SK-N-DZ (cell line): ENCODE measurements at regions not wholly inside any gene's neighbourhood (a gene's known extent, or its start where the extent isn't known, plus 50 kb on each side); places are given as distances from the start of the nearest gene placed in this dataset.
"Not testable (repeated sequence)": the region's sequence is repeated elsewhere in the genome, so short reads cannot be mapped to it uniquely, and the experiment has no call there.

Source experiments
- DNase-seq: peaks from one replicate; pipeline ENCODE4 v3.0.0-alpha.2; 2015; ENCODE audit warnings: low spot score

DNA sequence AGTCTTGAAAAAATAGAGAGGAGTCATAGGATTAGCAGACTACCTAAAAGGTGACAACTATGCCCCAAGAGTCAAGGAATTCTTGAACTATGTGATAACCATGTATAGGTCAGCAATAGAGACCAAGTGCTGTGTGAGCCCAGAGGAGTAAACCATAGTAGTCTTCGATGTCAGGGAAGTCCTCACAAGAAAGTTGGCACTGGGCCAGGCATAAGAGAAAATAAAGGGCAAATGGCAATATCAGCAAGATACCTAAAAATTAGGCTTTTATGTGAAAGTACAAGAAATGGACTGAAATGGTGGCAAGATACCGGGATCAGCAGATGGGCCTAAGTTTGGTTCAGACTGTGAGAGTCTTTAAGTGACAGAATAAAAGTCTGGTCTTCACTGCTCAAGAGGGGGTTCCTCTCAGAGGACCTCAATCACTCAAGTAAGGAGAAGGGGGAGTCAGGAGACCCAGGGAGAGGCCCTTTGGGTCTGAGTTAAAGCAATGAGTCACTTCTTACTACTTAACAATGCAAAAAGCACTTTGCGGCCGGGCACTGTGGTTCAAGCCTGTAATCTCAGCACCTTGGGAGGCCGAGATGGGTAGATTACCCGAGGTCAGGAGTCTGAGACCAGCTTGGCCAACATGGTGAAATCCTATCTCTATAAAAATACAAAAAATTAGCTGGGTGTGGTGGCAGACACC, 95.0 kb downstream of the TEX35 start:
- DNase-seq = no peak

DNA sequence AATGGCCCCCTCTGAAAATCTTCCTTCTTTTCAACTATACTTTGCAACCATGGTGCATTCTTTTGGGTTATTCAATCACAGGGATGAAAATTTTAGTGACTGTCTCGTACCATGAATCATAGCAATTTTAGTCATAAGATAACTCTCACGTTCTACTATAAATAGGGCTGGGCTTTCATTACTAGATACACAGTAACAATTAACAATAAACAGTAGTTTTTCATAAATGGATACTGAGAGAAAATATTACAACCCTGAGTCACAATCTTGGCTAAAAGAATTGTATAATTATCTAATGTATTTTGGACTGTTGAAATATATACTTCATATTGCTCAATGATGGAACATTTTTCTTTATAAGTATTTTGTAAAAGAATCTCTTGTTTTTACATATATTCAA, 96.1 kb downstream of the TEX35 start:
- no peak for DNase-seq

DNA sequence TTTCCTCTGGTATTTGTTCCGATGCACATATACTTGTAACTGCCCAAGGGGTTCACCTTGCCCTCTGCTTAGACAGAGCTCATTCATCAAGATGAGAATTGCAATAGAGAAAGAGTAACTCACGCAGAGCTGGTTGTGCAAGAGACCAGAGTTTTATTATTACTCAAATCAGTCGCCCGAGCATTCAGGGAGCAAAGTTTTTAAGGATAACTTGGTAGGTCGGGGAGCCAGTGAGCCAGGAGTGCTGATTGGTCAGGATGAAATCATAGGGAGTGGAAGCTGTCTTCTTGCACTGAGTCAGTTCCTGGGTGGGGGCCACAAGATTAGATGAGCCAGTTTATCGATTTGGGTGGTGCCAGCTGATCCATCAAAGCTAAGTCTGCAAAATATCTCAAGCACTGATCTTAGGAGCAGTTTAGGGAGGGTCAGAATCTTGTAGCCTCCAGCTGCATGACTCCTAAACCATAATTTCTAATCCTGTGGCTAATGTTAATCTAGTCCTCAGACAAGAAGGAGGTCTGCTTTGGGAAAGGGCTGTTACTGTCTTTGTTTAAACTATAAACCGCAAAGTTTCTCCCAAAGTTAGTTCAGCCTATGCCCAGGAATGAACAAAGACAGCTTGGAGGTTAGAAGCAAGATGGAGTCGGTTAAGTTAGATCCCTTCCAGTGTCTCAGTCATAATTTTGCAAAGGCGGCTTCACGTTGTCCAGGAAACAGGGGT, 97.9 kb downstream of the TEX35 start:
- DNase-seq = not testable (repeated sequence)

DNA sequence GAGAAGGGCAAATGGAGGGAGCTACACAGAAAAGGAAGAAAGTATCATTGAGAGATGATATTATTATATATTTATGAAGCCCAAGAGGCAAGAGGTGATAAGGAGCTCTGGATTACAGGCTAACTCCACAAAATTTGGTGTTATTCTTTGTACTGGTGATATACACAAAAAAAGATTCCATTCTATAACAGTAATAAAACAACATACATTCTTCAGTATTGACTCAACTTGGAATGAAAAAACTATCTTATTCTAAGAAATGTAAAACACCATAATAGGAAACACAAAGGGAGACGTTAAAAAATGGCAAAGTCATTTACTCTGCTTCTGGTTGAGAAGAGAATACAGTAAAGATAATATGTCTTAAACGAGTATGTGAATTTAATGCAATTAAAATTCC, 99.4 kb downstream of the TEX35 start:
- DNase-seq = no peak

DNA sequence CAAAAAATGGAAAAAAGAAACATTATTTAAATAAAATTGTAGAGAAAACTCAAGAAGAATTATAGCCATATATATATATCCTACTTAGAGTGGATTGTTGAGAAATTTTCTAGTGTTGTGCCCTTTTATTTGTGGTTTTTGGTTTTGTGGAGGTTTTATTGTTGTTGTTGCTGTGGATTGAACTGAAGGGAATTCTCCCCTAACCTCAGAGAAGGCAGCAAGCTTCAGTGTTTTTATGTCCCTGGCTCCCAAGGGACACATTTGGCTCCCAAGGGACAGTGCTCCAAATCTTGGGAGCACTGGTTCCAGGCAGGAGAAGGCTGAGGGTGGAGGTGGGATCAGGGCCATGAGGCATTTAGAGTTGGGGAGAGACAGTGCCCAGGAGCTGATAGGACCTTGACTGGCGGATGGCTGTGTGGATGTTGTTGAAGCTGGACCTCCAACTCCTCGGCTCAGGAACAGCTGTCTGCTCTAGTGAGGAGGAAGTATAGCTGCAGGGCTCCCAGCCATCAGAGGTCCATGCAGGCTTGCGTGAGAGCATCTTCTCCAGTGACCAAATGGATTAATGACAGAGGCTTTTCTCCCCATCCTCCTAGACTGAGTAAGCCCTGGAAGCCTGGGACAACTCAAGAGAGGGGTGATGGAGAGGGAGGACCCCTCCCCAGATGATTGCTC, 100.5 kb downstream of the TEX35 start:
- DNase-seq = no peak

DNA sequence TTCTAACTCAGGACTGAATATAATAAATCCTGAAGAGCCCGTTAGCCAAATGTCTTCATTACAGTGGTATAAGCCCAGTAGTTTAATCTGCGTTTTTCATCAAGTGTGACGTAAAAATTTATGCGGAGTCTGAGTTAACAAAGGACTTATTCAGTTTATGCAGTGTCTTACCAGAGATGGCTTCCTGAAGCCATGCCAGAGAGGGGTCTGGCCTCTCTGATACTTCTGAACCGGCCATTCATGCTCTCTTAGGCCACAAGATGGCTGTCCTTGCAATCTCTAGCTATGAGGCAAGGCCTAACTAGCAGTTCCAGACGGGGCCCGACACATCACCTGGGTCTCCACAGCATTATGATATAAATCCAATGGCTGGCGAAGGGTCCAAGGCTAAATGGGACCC, 101.4 kb downstream of the TEX35 start:
- no peak for DNase-seq

DNA sequence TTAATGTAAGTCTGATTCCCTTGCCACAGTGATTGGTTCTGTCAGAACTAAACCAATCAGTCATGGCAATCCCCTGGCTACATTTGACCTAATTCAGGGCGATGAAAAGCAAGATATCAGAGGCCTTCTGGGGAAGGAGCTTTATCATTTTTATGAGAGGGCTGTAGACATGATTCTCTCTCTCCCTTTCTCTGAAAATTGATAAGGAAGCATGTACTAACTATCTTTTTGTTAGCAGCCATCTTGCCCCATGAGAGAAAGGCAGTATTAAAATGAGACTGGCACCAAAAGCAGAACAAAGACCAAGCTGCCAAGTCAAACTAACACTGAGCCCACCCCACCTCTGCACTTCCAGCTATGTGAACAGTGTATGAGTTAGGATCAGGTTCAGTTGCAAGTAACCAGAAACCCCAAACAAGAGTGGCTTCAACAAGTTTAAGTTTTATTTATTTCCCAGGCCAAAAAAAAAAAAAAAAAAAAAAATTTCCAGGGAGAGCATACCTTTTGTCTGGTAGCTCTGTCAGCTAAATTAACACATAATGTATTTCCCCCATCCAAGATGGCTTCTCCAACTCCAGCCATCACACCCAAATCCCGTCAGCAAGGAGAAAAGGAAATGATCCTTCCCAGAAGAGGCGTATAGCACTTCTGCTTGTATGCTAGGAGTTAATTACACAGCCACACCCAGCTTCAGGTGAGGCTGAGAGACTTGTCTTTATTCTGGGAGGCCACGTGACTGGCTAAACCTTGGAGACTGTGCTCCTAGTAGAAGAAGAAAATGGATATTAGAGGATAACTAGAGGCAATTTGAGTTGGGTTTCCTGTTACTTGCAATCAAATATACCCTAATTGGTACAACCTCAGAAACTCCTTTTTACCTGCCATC, 105.8 kb upstream of the RALGPS2 start:
- peak; percentile 34 for DNase-seq

DNA sequence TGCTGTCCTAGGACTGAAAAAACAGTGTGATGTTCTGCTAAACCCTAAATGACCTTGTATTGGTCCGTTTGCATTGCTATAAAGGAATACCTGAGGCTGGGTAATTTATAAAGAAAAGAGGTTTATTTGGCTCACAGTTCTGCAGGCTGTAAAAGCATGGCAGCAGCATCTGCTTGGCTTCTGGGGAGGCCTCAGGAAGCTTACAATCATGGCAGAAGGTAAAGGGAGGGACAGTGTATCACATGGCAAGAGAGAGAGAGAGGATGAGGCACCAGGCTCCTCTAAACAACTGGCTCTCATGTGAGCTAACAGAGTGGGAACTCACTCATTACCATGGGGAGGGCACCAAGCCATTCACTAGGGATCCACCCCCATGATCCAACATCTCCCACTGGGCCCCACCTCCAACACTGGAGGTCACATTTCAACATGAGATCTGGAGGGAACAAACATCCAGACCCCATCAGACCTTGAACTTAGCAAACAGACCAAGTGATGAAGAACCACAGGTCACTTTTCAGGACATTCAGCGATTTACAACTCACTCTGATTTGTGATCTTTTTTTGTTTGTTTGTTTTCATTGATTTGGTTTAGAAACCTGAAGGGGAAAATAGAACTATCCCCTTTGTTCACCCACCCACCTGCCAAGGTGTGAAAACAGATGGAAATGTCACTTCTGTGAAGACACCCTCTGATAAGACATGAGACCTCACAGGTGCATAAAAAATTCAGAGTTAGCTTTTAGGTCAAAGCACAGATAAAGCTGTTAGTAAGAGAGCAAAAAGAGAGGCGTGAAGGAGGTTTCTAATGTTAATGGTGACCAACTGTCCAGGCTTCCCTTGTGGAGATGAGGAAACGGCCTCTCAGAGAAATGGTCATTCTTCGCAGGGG, 104.2 kb upstream of the RALGPS2 start:
- no peak for DNase-seq

DNA sequence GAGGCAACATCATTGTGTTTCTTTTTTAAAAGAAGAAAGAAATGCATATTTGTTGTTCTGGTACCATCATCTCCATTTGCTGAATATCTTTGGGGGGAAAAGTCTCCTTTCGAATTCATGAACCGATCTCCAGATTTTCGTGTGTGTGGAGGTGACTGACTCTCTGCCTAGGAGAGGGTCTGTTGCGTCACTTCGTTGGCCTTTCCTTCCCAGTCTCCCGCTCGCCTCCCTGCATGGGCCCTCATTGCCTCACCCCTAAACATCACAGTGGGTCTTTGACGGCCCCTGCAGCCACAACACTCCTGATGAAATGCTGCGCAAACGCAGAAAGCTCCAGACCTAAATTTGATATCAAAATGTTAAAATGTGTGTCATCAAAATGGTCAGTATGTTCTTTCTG, 103.2 kb upstream of the RALGPS2 start:
- DNase-seq = no peak

DNA sequence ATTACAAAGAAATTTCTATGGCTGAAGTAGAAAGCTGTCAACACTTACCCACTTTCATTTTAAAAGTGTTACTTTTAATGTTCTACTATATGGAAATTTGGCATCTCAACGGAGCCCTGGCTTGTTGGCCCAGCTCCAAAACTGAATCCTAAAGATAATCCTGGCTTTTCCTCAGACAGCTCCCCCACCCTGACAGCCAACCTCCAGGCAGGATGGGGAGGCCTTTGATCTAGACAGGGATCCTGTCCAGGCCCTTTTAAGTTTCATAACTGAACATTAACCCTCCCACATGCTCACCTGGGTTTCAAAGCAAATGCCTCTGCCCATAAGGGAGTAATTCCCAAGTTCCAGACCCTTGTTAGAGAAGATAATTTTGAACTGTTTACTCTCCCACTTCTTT, 99.3 kb upstream of the RALGPS2 start:
- DNase-seq = peak; percentile 52

DNA sequence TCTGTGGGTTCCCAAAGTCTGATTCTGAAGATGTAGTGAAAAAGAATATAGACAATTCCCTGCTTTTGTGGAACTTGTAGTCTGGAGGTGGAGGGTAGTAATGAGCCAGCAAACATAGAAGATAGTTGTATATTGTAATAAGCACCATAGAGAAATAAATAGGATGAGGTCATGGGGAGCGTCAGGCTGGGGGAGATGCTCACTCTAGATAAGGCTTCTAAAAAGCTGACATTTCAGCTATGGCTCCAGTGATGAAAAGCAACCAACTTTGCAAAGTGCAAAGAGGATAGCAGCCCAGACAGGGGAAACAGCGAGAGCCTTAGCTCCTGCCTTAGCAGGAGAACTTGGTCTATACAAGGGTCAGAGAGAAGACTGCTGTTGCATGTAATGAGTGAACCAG, 98.0 kb upstream of the RALGPS2 start:
- no peak for DNase-seq

DNA sequence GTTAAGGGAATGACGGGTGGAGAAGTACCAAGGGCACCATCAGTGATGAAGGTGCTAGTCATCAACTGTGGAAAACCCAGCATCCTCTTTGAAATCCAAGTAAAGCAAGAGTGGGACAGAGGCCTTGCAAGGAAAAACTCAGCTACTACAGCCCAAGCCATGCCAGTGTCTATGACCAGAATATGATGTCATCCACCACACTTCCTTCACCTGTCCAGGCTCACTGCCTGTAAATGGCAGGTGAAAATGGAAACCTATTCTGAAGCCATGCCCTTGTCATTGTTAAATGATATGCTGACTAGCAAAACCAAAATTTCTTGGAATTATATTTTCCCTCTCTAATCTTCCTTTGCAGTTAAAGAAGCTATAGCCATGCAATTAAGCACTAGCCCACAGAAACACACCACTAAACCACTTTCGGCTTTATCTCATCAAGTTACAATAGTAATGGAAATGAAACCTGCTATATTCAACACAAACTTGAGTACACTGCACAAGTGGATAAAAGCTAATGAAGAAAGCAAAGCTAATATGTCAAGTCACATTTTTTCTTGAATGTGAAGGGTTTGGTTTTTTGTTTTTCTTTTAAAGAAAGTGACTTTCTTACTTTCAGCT, 96.3 kb upstream of the RALGPS2 start:
- DNase-seq = no peak

DNA sequence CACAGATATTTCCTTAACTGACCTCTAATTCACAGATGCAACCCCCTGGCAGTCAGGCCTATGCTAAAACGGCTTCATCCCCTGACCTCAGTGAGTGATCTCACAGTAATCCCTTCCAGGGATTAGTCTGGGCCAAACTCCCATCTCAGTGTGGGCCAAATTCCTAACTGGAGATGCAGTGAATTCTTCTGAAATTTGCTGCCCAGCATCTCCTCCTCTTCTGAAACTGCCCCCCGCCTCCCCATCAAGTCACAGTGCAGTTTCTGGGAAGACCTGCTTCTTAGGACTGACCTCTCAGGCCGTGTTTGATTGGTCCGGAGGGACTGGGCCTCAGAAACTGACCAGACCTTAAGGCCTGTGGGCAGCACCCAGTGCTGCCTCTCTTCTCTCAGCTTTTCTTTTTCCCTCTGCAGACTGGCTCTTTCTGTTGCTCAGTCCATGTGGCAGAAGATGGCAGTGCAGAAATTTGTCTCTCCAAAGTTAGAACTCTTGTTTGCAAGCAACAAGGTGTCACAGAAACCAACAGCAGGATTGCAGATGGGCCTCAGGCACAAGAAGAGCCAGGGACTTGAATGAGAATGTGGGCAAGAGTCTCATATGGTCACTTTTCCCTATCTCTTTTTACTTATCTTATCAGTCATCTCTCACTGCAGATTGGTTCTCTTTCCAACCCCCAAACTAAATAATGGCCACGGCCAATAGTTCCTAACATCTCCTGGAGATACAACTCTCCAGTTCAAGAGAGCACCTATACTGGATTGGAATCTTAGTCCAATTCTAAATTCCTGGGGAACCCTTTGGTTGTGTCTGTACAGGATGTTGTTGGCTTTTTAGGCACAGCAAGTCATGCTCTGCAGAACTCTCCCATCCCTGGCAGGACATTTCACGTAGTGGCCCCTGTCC, 95.5 kb upstream of the RALGPS2 start:
- no peak for DNase-seq

DNA sequence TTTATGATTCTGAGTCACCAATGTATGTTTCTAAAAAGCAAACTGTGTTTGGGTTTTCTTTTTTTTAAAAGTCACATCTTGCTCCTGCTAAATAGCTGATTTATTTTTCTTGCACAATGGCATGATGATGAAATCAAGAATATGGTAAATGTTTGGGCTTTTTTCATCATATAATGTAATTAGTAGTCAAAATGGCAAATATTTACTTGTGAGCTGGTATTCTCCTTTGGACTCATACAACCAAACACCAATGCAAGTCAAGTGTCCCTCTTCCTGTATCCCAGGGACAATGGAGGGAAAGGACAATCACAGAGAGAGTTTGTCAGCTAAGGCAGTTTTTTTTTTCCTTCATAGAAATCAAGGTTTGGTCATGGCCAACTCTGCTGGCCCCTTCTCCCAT, 94.6 kb upstream of the RALGPS2 start:
- no peak for DNase-seq

DNA sequence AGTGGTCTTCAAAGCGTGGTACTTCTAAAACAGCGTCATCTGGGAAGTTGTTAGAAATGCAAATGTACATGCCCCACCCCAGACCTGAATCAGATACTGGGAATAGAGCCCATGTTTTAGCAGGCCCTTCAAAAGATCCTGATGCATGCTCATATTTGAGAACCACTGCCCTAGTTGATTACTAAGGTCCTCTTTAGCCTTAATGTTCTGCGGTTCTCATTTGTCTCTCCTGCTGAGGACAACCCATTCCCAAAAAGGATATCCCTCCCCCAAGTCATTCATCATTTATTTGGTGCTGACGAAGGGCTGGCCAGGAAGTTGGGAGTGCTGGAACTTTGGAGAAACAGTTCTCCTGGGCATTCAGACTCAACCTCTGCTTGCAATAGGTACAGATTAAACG, 92.4 kb upstream of the RALGPS2 start:
- no peak for DNase-seq

DNA sequence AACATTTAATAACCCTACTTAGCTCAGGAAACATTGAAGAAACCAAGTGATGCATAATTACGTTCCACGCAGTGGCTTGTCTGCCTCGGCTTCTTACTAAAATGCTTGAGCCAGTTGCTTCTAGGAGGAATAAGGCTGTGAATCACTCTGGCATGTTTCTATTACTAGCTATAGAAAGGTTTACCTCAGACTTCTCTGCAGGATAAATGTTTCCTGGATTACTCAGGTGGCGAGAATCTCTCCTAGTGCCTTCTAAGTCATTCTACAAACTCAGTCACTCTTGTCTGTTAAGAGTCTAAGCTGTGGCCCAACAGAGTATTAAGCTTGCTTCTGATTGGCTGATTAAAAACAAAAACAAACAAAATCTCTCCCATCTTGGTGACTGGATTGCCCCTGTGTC, 92.0 kb upstream of the RALGPS2 start:
- no peak for DNase-seq

DNA sequence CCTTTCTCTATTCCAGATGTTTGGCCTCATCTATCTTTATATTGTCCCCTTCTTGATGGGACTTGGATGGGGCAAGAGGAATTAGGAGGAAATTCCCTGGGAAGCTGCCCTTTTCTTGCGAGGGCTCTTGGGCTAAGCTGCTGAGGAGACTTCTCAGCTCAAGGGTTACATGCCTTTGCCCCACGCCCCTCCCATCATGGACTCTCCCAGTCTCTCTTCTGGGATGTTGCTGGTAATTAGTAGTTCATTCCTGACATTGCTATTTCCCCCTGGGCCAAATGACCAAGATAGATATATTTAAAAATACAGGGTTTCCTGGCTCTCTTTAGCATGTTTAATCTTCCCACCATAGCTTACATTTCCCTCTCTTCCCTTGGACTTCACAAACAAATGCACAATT, 90.6 kb upstream of the RALGPS2 start:
- no peak for DNase-seq

DNA sequence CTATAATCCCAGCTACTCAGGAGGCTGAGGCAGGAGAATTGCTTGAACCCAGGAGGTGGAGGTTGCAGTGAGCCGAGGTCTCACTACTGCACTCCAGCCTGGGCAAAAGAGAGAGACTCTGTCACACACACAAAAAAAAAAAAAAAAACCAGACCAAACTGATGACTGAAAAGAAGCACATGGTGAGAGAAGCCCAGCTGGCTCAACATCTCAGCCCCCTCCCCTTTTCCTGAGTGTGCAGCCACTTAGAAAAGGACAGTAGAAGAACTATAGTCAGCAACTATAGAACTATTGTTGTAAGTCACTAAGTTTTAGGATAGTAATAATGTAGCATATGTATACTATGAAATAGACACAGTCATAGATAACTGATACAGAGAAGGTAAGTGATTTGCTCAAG, 87.2 kb upstream of the RALGPS2 start:
- no peak for DNase-seq

DNA sequence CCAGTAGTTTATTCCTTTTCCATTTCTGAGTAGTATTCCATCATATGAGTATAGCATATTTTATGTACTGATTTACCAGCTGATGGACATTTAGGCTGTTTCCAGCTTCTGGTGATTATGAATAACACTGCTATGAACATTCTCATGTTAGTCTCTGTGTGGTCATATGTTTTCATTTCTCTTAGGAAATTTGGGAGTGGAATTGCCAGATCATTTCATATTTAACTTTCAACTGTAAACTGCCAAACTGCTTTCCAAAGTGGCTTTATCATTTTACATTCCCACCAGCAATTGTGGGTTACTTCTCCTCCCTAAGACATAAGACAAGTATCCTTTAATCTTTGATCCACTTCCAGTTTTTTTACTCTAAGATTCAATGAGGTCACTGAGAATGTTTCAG, 85.7 kb upstream of the RALGPS2 start:
- no peak for DNase-seq
